ENCODE measurements at regions not wholly inside any gene's neighbourhood (a gene's known extent, or its start where the extent isn't known, plus 50 kb on each side); places are given as distances from the start of the nearest gene placed in this dataset.

GRCh38 chr2:2734308-2734707, 403.2 kb upstream of the MYT1L start:
- WGBS (ENCODE audit: insufficient coverage, low coverage, missing lambda C conversion rate), result 1% methylated on average over 9 of the region's 9 CpGs
- H3K4me1 ChIP-seq (replicated peaks in 1 of 2; ENCODE audit: control insufficient read depth in 2 of 2, insufficient read depth in 2 of 2, low read length in 2 of 2), result no peaks in the 10 kb centered on the region
- ChIA-PET POLR2A (no interaction called here), CTCF (ENCODE audit: low intra/inter-chr PET ratio) (no interaction called here)
- H3K27me3 ChIP-seq (ENCODE audit: control insufficient read depth in 2 of 2, insufficient read depth in 2 of 2, low read length in 2 of 2), result peaks cover 16 to 52% of the 10 kb centered on the region in 2 experiments
- no peaks in the 10 kb centered on the region for H3K36me3 ChIP-seq (ENCODE audit: control insufficient read depth, insufficient read depth, low read length)
- peaks cover 5% of the 10 kb centered on the region for H3K9me1 ChIP-seq (ENCODE audit: control insufficient read depth, insufficient read depth, low read length)
- H3K79me2 ChIP-seq (ENCODE audit: control insufficient read depth, insufficient read depth, low read length), result no peaks in the 10 kb centered on the region
- DNase-seq (ENCODE audit: extremely low read depth in 1 of 4, low spot score in 3 of 4) (no peak), ATAC-seq (no peak), FAIRE-seq (no peak)
- no peak overlapping the region for H3K4me3 ChIP-seq
- H4K20me1 ChIP-seq (replicated peaks; ENCODE audit: control insufficient read depth, insufficient read depth, low read length), result peaks cover 4% of the 10 kb centered on the region; the same call in 1 of the 2 replicates
- no peak overlapping the region for H2AFZ ChIP-seq (ENCODE audit: low read depth, low read length)
- H3K27ac ChIP-seq (ENCODE audit: extremely low read depth, low read depth, low read length), result no peak overlapping the region
- H3K9me3 ChIP-seq (replicated peaks; ENCODE audit: control insufficient read depth, insufficient read depth, low read depth, low read length), result no peaks in the 10 kb centered on the region
- in situ Hi-C loops (cut with MboI) (no loop called here), intact Hi-C loops (cut with micrococcal nuclease) (no loop called here)
- H3K9ac ChIP-seq (ENCODE audit: insufficient read depth in 1 of 2, low read depth in 2 of 2, low read length in 2 of 2), result no peak overlapping the region
- no peak overlapping the region for H3K4me2 ChIP-seq (ENCODE audit: insufficient read depth, low read length)
- no TSS peak for BruUV-seq (replicated peaks)
- TF ChIP-seq ZBTB9 (CRISPR knock-in tag; IDR thresholded peaks at IDR 0.05), result no peak
- no peak for TF ChIP-seq ZNF764 (CRISPR knock-in tag; IDR thresholded peaks at IDR 0.05; ENCODE audit: low read depth)
- TF ChIP-seq PYGO2 (tag; IDR thresholded peaks at IDR 0.05), result no peak
- no peak for TF ChIP-seq NRF1 (conservative IDR thresholded peaks at IDR 0.05 in 1 of 2, IDR thresholded peaks at IDR 0.05 in 1 of 2)
- no peak for TF ChIP-seq ZNF407 (IDR thresholded peaks at IDR 0.05; ENCODE audit: low read depth)
- TF ChIP-seq ZNF699 (CRISPR knock-in tag; IDR thresholded peaks at IDR 0.05; ENCODE audit: insufficient replicate concordance), result no peak
- TF ChIP-seq SIN3B (IDR thresholded peaks at IDR 0.05; ENCODE audit: low read depth), result no peak
- no peak for TF ChIP-seq JUNB (CRISPR knock-in tag; conservative IDR thresholded peaks at IDR 0.05)
- no peak for TF ChIP-seq GABPB2 (CRISPR knock-in tag; conservative IDR thresholded peaks at IDR 0.05)
- TF ChIP-seq ZNF780A (CRISPR knock-in tag; IDR thresholded peaks at IDR 0.05), result no peak
- no peak for TF ChIP-seq ARID3B (CRISPR knock-in tag; IDR thresholded peaks at IDR 0.05; ENCODE audit: borderline replicate concordance)

All from K562 (cell line).